ENCODE measurements at regions not wholly inside any gene's neighbourhood (a gene's known extent, or its start where the extent isn't known, plus 50 kb on each side); places are given as distances from the start of the nearest gene placed in this dataset.

GRCh38 chr14:58724206-58724605 lies 86.4 kb downstream of the DACT1 start:
- TF ChIP-seq CTCF (IDR thresholded peaks at IDR 0.05; ENCODE audit: control extremely low read depth, extremely low read depth, low read depth, missing control alignments): no peak
- no peak for DNase-seq (ENCODE audit: extremely low spot score)
- ChIA-PET POLR2A (no interaction called here), CTCF (no interaction called here)

- ChIA-PET CTCF (no interaction called here), POLR2A (no interaction called here)
- no peak for DNase-seq (ENCODE audit: extremely low spot score)
- TF ChIP-seq CTCF (IDR thresholded peaks at IDR 0.05; ENCODE audit: control extremely low read depth, extremely low read depth, low read depth, missing control alignments): no peak
These were observed 86.9 kb downstream of the DACT1 start for GRCh38 chr14:58724702-58725101.

- CTCF ChIA-PET: no interaction called here
- POLR2A ChIA-PET: no interaction called here
- no peak for TF ChIP-seq CTCF (IDR thresholded peaks at IDR 0.05; ENCODE audit: control extremely low read depth, extremely low read depth, low read depth, missing control alignments)
- DNase-seq (ENCODE audit: extremely low spot score): no peak
These were observed 87.5 kb downstream of the DACT1 start for GRCh38 chr14:58725226-58725625.

- POLR2A ChIA-PET: no interaction called here
- no peak for DNase-seq (ENCODE audit: extremely low spot score)
- CTCF ChIA-PET: no interaction called here
- TF ChIP-seq CTCF (IDR thresholded peaks at IDR 0.05; ENCODE audit: control extremely low read depth, extremely low read depth, low read depth, missing control alignments): no peak
These were observed 88.1 kb downstream of the DACT1 start for GRCh38 chr14:58725871-58726270.

GRCh38 chr14:58730792-58731464 lies 93.2 kb downstream of the DACT1 start:
- CTCF ChIA-PET: interaction anchor here (1.1 to 1.5 kb wide), 3 partner anchors 13 to 22 kb away, joined by 3 to 4 read pairs (median 3); no protein-coding TSS in a partner anchor
- no peak for DNase-seq (ENCODE audit: extremely low spot score)
- TF ChIP-seq CTCF (IDR thresholded peaks at IDR 0.05; ENCODE audit: control extremely low read depth, extremely low read depth, low read depth, missing control alignments): no peak
- POLR2A ChIA-PET: no interaction called here

GRCh38 chr14:58731465-58732293 lies 93.9 kb downstream of the DACT1 start:
- ChIA-PET CTCF (interaction anchor here (1.0 to 1.5 kb wide), 9 partner anchors 9 to 74 kb away, joined by 3 to 4 read pairs (median 3); no protein-coding TSS in a partner anchor), POLR2A (no interaction called here)
- no peak for TF ChIP-seq CTCF (IDR thresholded peaks at IDR 0.05; ENCODE audit: control extremely low read depth, extremely low read depth, low read depth, missing control alignments)
- no peak for DNase-seq (ENCODE audit: extremely low spot score)
